Vagina (tissue), 2 donors: ENCODE measurements at regions not wholly inside any gene's neighbourhood (a gene's known extent, or its start where the extent isn't known, plus 50 kb on each side); places are given as distances from the start of the nearest gene placed in this dataset.

Source experiments
- DNase-seq, 2 donors: peaks; one replicate each; pipeline ENCODE4 v3.0.0-alpha.2; 2017; ENCODE audit errors: extremely low spot score in 2 of 2
- H3K27ac ChIP-seq: fragments of 200-600 bp; sonication (generic); one replicate; pipeline ENCODE4 v1.5.1; 2019
- H3K27me3 ChIP-seq: fragments of 200-600 bp; sonication (generic); one replicate; pipeline ENCODE4 v1.5.1; 2019
- H3K36me3 ChIP-seq, 2 donors: fragments of 200-600 bp; sonication (generic); one replicate each; pipeline ENCODE4 v1.5.1; 2017 to 2019
- H3K4me1 ChIP-seq: fragments of 200-600 bp; sonication (generic); one replicate; pipeline ENCODE4 v1.5.1; 2019
- H3K4me3 ChIP-seq, 2 donors: fragments of 200-600 bp; sonication (generic); 1 replicate in 1 of 2; 2 replicates in 1 of 2; pipeline ENCODE4 v1.5.1; 2016 to 2019
- H3K9me3 ChIP-seq: fragments of 200-600 bp; sonication (generic); one replicate; pipeline ENCODE4 v1.5.1; 2019
- POLR2A ChIP-seq, 2 donors: fragments of 450-650 bp; IDR thresholded peaks; one replicate each; pipeline ENCODE4 v1.6.1; 2017; ENCODE audit warnings: antibody characterized with exemption in 2 of 2, mild to moderate bottlenecking in 2 of 2, moderate library complexity in 2 of 2
- POLR2AphosphoS5 ChIP-seq, 2 donors: sonication (generic); formaldehyde crosslinking; IDR thresholded peaks; one replicate each; pipeline ENCODE4 v1.9.0; 2017; ENCODE audit warnings: antibody characterized with exemption in 2 of 2, mild to moderate bottlenecking in 2 of 2, low read depth in 1 of 2; ENCODE audit not compliant: insufficient read depth in 1 of 2
- intact Hi-C: fragments of 100-400 bp; cut with DNase I; formaldehyde crosslinking; loops from one replicate; pipeline ENCODE4 v1.15.1; 2023
- TF ChIP-seq, protein P1 (sequence below), 3 experiments: fragments of 450-650 bp in 2 of 3; fragments of 200-600 bp in 1 of 3; sonication (generic) in 1 of 3; IDR thresholded peaks; one replicate each; pipeline ENCODE4 v1.5.1; 2017 to 2019; ENCODE audit warnings: antibody characterized with exemption in 3 of 3, mild to moderate bottlenecking in 2 of 3, moderate library complexity in 2 of 3

DNA sequence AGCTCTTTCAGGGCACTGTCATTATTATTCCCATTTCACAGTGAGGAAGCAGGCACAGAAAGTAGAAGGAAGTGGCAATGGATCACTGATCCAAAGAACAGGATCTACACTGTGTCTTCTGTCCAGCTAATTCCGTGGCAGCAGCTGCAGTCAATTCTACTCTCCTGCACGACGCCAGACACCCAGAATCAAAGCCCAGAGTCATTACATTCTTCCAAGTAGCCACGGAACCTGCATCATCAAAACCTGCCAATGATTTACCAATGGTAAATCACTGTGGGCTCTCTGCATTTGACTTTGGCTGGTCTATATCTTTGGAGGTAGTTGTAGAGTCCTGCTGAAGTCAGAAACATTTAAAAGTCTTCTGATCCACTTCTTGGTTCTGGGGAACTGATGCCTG lies 767.7 kb downstream of the LIG4 start:
- Histone ChIP-seq H3K4me1 (no peaks in the 10 kb centered on the region), H3K27me3 (no peaks in the 10 kb centered on the region), H3K9me3 (no peaks in the 10 kb centered on the region), H3K27ac (no peak overlapping the region), H3K36me3 (no peaks in the 10 kb centered on the region), H3K4me3 (no peak overlapping the region)
- no peak for TF ChIP-seq POLR2AphosphoS5 (IDR thresholded peaks at IDR 0.05; ENCODE audit: insufficient read depth in 1 of 2, low read depth in 1 of 2)
- no peak for TF ChIP-seq POLR2A (IDR thresholded peaks at IDR 0.05)
- TF ChIP-seq, protein P1, sequence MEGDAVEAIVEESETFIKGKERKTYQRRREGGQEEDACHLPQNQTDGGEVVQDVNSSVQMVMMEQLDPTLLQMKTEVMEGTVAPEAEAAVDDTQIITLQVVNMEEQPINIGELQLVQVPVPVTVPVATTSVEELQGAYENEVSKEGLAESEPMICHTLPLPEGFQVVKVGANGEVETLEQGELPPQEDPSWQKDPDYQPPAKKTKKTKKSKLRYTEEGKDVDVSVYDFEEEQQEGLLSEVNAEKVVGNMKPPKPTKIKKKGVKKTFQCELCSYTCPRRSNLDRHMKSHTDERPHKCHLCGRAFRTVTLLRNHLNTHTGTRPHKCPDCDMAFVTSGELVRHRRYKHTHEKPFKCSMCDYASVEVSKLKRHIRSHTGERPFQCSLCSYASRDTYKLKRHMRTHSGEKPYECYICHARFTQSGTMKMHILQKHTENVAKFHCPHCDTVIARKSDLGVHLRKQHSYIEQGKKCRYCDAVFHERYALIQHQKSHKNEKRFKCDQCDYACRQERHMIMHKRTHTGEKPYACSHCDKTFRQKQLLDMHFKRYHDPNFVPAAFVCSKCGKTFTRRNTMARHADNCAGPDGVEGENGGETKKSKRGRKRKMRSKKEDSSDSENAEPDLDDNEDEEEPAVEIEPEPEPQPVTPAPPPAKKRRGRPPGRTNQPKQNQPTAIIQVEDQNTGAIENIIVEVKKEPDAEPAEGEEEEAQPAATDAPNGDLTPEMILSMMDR (IDR thresholded peaks at IDR 0.05), result no peak
- DNase-seq, result no peak
- intact Hi-C loops, result no loop called here

DNA sequence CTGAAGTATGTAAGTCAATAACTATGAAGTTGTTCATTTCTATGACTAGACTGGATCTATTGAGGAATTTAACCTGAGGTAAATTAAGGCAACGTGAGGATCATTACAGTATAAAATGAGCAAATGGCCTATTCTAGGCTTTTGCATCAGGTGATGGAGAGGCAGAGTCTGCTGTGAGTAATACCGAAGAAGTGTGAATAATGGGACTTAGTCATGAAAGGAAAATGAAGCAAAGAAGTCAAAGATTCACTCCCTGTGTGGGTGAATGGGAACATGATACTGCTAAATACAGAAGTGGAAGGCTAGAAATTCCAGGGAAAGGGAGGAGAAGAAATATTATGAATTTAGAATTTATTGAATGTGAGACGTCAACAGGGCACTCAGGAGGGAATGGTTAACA lies 774.1 kb downstream of the LIG4 start:
- no peak overlapping the region for H3K27ac ChIP-seq
- no peaks in the 10 kb centered on the region for H3K4me1 ChIP-seq
- H3K27me3 ChIP-seq, result no peaks in the 10 kb centered on the region
- intact Hi-C loops, result no loop called here
- no peaks in the 10 kb centered on the region for H3K36me3 ChIP-seq
- H3K4me3 ChIP-seq, result no peak overlapping the region
- no peaks in the 10 kb centered on the region for H3K9me3 ChIP-seq
- DNase-seq, result no peak
- TF ChIP-seq, protein P1 (IDR thresholded peaks at IDR 0.05), result no peak
- no peak for TF ChIP-seq POLR2A (IDR thresholded peaks at IDR 0.05)
- no peak for TF ChIP-seq POLR2AphosphoS5 (IDR thresholded peaks at IDR 0.05; ENCODE audit: insufficient read depth in 1 of 2, low read depth in 1 of 2)

DNA sequence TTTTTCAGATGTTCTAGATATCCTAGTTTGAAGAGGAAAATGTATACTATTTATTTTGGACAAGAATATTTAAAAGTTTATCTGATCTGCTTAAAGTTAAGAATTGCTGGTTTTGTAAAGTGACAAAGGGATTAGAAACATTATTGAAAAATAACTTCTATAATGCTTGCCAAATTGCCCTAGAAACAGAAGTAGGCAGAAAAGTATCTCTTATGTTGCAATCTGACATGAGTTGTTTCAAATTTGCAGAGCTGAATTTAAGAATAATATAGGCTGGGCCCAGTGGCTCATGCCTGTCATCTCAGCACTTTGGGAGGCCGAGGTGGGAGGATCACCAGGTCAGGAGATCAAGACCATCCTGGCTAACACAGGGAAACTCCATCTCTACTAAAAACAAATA lies 777.1 kb downstream of the LIG4 start:
- no peaks in the 10 kb centered on the region for H3K27me3 ChIP-seq
- TF ChIP-seq POLR2AphosphoS5 (IDR thresholded peaks at IDR 0.05; ENCODE audit: insufficient read depth in 1 of 2, low read depth in 1 of 2) (no peak), POLR2A (IDR thresholded peaks at IDR 0.05) (no peak)
- TF ChIP-seq, protein P1 (IDR thresholded peaks at IDR 0.05), result no peak

DNA sequence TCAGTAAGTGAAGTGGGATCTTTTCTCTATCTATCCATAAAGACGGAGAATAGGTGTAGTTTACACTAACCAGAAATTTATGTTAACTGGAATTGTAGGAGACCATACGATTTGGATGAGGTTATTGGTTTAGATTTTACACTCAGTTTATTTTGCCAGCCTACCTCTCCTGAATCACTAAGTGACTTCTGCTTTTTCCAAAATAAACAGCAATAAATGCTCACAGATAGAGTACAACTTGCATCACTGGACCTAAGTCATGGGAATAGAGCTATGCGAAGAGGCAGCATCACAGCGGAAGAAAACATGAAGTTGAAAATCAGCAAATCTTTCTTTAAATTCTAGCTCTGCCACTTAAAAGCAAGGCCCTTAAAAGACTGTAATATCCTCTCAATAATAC lies 781.0 kb downstream of the LIG4 start:
- DNase-seq, result no peak
- Histone ChIP-seq H3K36me3 (no peaks in the 10 kb centered on the region), H3K4me3 (no peak overlapping the region), H3K27me3 (no peaks in the 10 kb centered on the region), H3K9me3 (no peaks in the 10 kb centered on the region), H3K27ac (no peak overlapping the region), H3K4me1 (no peaks in the 10 kb centered on the region)
- TF ChIP-seq POLR2A (IDR thresholded peaks at IDR 0.05) (no peak), POLR2AphosphoS5 (IDR thresholded peaks at IDR 0.05; ENCODE audit: insufficient read depth in 1 of 2, low read depth in 1 of 2) (no peak)
- TF ChIP-seq, protein P1 (IDR thresholded peaks at IDR 0.05), result no peak
- intact Hi-C loops, result no loop called here

More for the DNA sequence above, 777.1 kb downstream of the LIG4 start:
- Histone ChIP-seq H3K4me1 (no peaks in the 10 kb centered on the region), H3K36me3 (no peaks in the 10 kb centered on the region), H3K4me3 (no peak overlapping the region), H3K27ac (no peak overlapping the region), H3K9me3 (no peaks in the 10 kb centered on the region)
- DNase-seq, result no peak
- intact Hi-C loops, result no loop called here

DNA sequence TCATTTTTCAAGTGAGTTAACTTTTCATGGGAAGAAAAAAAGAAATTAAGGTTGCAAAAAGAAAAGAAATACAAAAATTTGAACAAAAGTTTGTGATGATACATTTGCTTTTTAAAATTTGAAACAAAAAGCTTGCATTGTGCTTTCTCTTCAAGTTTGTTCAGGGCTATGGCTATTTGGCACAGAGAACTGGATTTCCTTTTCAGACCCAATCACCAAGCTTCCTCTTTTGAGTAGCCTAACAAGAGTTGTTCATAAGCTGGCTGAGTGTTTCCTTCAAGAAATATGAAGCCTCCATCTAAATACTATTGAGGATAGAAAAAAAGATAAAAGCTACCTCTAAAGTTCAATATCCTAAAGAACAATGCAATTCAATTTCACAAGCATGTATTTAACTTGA lies 787.8 kb downstream of the LIG4 start:
- Histone ChIP-seq H3K4me1 (no peaks in the 10 kb centered on the region), H3K9me3 (no peaks in the 10 kb centered on the region), H3K4me3 (no peak overlapping the region), H3K36me3 (no peaks in the 10 kb centered on the region), H3K27ac (no peak overlapping the region), H3K27me3 (no peaks in the 10 kb centered on the region)
- DNase-seq, result no peak
- no peak for TF ChIP-seq POLR2AphosphoS5 (IDR thresholded peaks at IDR 0.05; ENCODE audit: insufficient read depth in 1 of 2, low read depth in 1 of 2)
- TF ChIP-seq, protein P1 (IDR thresholded peaks at IDR 0.05), result no peak
- TF ChIP-seq POLR2A (IDR thresholded peaks at IDR 0.05), result no peak
- intact Hi-C loops, result no loop called here
